SW 1271 (cell line): ENCODE measurements at regions not wholly inside any gene's neighbourhood (a gene's known extent, or its start where the extent isn't known, plus 50 kb on each side); places are given as distances from the start of the nearest gene placed in this dataset.

Source experiments
- DNase-seq, 2 experiments: peaks; one replicate each; lab custom pipeline; 2025; lab: John Stamatoyannopoulos, UW

DNA sequence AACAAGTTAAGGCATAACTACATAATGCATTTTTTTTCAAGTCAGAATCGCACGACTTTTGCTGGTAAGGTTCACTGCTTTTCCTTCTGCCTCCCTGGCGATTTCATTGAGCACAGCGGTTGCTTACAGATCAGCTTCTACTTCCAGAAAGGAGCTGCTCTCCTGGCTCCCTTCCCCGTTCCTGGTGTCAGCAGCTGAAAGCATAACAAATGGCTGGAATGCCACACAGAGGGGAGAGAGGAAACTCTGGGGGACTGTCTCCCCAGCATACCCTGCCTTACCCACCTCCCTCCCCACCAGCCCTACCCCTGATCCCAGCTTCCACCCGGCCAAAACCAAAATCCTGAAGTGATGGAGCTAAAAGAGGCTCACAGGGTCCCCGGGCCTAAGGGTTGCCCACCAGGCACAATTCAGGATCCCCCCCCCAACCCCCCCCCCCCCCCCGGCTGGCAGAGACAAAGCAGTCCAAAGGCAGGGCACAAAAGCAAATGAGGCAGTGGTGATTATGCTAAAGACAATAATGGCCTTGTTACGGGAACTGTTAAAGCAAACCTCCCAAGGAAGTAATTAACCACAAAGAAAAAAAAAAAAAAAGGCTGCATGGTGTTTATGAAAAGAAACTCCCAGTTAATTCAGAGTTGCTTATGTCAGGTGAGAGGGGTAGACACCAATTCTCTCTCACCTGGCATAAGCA, 126.1 kb upstream of the WWC1 start:
- DNase-seq, result no peak

DNA sequence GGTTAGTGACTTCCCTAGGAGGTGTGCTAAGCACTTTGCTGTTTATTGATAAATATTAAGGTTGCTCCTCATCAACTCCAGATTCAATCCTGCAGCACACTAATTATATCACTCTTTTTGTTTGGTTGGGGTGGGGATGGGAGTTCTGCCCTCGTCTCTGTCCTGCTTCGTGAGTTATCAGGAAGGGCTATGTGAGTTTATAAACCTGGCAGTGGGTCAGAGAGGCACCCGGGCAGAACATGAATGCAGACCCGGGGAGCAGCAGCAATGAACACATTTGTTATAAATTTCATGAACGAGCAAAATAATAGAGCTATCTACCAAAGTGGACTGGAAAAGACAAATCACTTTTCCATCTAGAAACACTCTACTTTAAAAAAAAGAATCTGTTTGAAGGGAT, 125.5 kb upstream of the WWC1 start:
- DNase-seq, result no peak

DNA sequence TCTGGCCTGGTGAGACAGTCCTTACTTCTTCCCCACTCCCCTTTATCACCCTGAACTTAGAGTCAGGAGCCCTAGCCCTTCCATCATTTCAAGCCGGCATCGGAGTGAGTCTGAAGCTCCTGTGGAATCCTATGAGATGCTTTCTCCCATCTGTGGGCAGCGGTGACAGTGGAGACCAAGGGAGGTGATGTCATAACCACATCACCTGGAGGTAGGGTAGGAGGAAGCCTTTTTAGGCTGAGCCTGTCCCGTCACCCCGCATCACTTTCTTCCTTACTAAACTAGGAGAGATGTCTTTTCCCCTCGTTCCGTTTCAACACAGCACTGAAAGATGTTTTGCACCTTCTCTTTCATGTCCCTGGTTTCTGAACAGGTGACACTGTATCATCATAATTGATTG, 124.1 kb upstream of the WWC1 start:
- no peak for DNase-seq

DNA sequence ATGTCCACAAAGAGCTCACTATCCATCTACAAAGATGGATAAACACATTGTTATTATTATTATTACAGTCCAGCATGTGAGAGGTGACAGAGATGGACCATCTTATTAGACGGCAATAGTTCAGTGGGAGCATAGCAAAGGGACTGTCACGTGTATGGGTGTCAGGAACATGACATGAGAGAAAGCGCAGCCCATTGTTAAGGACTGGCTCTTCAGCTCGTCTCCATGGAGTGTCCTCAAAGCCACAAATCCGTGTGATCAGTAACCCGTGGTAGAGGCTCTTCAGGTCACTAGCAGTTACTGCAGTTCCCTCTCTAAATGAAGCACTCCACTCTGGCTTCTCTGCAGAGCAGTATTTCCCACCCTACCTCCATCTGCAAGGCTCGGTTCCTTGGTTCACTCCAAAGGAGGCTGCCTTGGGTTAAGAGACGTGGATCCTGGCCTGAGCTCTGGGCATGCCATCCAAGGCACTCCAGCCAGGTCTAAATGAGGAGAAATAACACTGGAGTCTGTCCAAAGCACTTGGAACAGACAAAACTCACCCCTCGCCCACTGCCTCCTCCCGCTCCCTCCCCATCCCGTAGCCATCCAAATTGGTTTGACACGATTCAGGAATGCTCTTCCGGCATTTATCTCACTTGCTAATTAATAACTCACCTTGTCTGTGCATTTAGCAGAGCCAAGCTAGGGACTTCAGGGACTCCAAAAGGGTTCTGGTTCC, 122.3 kb upstream of the WWC1 start:
- DNase-seq, result no peak

DNA sequence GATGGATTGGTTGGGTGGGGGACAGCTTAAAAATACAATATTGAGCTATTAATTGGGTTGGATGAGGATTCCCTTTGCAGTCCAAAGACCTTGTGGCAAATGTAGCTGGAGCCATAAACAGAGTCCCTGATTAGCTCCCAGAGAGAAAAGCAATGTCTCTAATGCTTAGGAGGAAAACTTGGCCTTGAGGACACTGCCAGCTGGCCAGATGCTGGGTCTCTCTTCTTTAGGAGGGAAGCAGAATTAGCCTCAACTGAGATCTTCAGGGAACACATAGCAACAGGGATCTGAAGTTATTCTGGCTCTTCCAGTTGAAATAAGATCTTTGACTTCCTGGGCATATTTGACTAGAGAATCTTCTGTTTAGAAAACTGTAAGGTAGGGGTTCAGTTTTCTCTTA, 121.7 kb upstream of the WWC1 start:
- no peak for DNase-seq

DNA sequence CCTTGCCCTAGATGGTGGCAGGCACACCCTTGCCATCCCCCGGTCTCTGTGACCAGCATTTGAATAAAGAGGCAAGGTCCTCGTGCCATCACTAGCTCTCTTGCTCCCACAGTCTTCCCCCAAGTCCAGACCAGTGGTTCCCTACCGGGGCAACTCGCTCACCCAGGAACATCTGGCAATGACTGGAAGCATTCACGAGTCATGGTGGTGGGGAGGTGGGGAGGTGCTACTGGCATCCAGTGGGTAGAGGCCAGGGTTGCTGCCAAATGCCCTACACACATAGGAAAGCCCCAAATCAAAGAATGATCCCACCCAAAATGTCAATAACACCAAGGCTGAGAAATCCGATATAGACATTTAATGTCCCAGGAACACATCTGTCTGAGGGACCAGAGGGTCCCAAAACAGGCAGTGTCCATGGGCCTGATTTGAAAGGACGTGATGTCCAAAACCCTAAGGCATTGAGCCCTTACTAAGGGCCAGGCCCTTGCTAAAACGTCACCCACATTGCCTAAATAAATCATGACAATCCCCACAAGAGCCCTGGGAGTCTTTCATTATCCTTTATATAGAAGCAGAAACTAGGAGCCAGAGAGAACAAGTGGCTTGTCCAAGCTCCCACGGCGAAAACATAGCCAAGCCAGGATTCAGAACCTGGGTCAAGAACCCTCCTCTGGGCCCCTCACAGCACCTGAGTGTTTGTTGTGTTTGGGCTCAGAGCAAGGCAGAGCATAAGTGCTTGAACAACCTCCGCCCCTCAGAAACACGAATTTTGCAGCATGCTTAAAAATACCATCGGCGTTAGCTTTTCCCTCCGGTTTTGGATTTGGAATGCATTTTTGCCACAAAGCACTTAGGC, 119.3 kb upstream of the WWC1 start:
- DNase-seq, result no peak

DNA sequence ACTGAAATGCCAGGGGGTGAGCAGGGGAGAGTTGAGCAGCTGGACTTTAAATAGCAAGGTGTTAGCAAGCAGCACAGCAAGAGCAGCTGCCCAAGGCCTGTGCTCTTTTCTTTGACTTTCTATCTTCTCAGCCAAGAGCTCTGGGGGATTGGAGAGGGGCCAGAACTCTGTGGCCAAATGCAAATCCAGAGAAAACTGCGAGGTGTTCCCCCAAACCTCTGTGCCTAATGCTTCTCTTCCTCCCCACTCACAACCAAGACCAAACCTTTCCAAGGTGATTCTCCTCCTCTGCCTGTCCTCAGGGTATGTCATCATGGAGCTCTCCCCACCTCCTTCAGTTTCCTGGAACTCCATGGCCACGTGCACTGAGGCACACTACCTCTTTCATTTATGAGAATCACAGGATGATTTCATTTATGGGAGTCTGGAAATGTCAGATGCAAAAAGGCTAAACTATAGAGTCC, 118.7 kb upstream of the WWC1 start:
- no peak for DNase-seq

DNA sequence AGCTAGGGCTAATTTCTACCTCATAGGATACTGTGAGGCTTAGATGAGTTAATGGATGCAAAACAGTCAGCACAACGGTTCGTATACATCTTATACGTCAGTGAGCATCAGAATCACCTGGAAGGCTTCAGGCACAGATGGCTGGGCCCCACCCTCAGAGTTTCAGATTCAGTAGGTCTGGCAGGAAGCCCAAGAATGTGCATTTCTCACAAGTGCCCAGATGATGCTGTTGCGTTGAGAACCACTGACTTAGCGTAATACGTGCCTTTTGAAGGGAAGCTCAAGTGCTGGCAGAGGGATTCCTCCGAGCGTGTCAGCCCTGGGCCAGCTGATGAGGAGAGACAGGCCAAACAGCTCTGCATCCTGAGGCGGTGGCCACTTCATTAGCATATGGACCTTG, 117.1 kb upstream of the WWC1 start:
- DNase-seq, result no peak

DNA sequence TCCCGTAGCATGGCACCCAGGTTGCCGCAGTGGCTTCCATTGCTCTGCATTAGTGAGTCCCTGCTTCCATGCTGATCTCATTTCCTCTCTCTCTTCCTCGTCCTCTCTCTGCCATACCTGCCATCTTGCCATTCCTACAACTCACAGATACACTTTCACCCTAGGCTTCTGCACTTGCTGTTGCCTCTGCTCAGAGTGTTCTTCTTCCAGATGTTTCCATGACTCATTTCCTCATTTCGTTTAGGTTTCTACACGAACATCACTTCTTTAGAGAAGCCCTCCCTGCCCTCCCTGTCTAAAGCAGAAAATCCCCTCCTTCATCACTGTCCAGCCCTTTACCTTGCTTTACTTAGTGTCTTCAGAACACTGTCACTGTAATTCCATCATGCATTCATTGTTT, 115.2 kb upstream of the WWC1 start:
- DNase-seq, result no peak

DNA sequence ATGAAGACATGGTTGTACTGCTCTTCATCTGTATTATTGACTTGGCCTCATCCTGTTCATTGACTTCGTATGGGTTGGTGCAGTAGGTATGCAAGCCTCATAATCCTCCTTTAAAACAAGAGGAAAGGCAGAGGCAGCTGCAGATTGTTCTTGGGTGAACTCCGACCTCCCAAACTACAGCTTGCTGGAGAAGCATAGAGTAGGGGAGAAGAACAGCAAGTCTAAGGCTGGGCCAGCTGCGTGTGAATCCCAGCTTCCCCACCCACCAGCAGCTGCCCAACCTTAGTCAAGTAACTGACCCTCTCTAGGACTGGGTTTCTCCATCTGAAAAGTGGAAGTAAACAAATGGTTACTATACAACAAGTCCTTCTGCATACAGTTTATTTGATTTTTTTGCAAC, 114.5 kb upstream of the WWC1 start:
- no peak for DNase-seq

DNA sequence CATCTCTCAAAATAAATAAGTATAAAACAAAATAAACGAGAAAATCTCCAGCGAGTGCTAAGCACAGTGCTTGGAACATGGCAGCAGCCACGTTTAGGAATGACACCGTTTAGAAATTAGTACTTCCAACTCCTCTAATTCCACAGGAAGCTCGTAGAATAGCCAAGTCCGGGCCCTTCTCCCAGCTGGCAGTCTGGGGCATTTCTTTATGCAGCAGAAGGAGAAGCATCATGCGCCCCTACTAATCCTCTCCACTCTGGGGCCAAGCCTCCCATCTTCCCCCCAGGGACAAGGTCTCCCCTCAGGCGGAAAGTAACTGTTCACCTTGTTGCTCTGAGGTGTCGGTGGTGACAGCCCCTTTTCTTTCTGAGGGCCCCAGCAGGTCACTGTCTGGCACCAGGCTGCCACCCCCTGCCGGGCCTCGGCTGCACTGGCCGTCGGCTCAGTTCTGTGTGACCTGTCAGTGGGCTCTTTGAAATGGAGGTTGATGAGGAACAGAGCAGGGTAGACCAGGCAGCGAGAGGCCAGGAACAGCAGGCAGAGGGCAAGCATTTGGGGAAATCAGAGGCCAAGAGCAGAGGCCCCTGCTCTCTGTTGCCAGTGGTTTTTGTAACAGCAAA, 113.5 kb upstream of the WWC1 start:
- no peak for DNase-seq

DNA sequence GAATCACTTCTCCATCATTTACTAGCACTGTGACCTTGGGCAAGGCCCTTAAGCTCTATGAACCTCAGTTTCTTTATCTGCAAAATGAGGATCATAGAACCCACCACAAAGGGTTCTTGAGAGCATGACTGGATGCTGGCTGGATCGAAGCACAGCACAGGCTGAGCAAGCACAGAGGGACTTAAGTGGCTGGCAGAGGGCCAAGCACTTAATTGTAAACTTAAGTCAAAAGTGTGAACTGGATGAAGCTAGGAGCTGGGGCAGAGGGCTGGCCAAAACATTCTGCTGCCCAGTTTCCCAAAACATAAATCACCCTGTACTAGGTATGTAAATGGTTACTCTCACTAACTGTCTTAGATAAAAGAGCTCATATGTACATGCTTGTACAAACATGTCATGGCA, 112.3 kb upstream of the WWC1 start:
- DNase-seq, result no peak

DNA sequence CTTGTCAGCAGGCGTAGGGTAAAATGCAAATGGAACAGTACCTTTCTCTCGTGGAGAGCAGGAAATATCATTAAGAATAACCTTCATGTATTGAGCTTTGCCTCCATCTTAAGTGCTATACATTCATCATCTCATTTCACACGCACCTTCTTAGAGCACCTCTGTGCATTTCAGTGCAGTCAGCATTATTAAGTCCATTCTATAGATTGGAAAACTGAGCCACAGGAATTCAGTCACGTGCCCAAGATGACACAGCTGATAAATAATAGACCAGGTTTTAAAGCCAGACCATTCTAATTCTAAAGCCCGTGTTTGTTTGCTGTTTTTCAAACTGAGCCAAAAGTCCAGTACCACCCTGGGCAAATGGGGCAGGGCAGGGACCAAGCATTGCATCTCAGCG, 109.2 kb upstream of the WWC1 start:
- DNase-seq, result no peak

DNA sequence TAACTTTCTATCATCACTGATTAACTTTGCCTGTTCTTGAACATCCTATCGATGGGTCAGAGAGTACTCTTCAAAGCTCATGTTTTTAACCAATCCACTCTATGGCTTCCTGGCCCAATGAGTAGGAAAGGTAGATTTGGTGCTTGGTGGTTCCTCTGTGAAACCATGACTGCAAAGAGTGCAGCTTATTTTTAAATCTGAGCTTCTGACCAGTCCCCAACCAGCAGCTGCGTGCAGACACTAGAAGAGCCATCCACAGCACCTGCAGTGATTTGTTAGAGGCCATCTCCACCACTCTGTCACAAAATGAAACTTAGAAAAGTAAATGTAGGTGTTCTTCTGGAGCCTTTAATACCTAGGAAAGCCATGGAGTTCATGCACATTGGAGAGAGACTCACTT, 107.3 kb upstream of the WWC1 start:
- DNase-seq, result no peak

DNA sequence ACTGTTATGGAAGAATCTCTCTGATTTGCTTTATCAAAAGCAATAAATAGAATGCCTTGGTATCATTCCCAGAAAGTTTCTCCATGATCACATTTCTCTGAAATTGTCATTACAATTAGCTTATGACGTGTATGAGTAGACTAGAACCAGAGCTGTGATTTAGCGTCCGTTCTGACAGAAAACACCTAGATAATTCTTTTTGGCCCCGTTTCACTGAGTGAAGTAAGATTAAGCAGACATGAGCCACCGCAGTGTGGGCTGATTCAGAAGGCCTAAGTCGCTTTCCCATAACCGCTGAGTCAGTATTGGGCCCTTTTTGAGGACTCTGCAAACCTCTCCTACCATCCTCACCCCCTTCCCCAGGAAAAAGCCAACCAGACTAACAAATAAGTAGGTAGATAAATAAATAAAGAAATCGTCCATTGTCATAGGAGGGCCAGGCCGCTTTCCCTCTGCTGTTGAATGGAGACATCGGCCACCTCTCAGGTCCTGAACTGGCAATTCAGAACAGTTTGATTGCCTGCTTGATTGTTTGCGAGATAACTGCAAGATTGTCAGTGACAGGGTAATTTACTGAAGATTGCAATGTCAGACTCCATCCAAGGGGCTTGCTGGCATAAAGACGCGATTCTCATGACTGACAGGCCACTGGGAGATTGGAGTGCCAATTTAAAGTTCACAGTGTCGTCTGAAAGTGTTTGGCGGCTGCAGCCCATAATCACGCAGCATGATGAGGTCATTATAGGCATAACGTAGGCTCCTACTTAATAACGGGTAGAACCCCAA, 105.0 kb upstream of the WWC1 start:
- no peak for DNase-seq

DNA sequence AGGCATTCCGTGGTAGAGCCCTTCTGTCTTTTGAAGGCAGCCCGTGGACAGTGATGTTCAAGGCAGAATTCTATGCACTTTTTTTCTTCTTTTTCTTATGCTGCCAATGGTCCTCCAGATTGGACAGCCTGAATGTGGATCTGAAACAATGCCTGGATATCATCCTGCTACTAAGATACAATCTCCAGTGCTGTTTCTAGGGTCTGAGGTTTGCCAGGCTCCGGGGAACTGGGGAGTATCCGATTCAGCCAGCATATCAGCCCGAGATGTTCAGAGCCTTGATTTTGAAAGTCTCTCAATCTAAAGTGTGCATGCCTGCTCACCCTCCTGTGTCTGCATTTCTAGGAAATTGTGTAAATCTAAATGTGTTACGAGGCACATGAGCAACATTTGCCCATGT, 103.8 kb upstream of the WWC1 start:
- DNase-seq, result no peak

DNA sequence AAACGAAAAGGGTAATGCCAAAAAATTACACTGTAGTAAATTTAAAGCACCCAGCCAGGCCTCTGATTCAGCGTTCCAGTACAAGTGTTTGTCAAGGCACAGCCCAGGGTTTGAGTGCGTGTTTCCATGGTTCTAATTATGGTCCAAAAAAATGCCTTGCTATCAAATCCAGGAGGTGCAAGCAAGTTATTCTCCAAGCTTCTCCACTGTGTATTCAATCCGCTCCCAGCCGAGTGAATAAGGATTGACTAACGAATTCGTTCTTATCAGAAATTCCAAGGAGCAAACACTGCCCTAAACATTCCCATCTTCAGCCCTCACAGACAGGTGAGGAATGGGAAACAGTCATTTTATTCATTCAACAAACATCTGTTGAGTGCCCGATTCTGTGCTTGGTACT, 103.3 kb upstream of the WWC1 start:
- DNase-seq, result no peak

DNA sequence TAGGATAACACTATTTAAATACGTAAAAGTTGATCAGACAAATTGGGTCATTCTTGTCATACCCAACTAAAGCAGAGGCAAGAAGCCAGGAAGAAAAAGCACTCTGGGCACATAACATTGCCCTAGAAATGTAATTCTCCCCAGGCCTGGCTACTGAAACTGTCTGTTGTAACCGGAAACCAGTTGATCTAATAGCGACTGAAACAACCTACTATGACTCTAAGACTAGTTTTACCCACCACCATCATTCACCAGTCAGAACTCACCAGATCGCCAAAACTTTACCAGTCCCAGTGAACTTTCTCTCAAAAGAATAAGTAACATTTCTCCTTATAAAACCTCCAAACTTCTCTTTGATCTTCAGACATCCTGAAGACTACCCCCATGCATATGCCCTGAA, 99.3 kb upstream of the WWC1 start:
- no peak for DNase-seq

DNA sequence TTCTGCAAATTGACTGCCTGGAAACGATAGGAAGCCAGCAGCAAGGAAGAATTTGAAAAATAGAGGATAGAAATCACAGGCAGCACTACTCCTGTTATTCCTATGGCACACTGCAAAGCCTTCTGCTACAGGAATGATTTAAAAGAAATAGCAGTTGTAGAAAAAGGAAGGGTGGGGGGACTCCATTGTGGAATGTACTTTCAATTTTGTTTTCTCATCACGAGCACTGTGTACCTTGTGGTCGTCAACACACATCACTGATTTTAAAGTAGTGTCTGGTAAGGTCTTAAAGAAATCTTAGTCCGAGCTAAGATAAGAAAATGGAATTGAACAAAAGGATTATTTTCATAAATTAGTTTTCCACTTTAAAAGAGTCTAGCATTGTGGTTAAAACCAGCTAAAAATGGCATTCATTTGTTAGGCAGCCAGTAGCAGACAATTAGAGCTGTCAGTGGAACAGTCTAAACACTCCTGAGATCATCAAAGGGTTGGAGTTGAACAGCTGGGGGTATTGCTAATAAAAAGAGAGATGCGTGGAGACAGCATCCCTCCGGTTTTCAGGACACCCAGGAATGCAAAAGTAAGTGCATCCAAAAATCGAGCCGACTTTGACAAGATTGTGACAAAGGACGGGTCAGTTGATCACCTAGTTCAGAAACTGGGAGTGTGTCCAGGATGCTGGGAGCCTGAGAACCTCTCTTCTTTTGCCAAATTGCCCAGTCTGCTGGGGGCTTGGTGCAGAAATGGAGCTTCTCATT, 97.8 kb upstream of the WWC1 start:
- no peak for DNase-seq

DNA sequence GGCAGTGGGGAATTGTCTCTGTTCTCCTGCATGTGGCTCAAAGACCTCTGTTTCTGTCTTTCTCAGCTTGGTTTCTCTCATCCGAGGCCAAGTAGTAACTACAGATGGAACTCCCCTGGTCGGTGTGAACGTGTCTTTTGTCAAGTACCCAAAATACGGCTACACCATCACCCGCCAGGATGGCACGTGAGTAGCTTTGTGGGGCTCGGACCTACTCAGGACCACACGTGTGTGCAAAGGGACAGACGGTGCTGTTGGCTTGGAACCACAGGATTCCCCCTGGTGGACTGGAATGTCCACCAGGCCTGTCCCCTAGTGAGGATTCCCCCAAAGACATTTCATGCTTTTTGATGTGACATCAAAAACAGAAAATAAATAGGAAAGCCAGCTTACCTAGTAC, 96.3 kb upstream of the WWC1 start:
- DNase-seq, result no peak

DNA sequence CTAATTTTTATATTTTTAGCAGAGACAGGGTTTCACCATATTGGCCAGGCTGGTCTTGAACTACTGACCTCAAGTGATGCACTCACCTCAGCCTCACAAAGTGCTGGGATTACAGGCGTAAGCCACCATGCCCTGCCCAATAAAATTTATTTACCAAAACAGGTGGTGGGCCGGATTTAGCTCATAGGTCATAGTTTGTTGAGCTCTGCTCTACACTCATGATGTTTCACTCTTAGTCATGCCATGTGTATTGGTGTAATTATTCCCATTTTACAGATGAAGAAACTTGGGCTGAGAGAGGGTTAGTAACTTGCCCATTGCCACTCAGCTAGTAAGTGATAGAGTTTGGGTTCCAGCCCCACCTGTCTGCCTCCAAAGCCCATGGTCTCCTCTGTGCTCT, 93.1 kb upstream of the WWC1 start:
- DNase-seq, result no peak
